T-helper 2 cell (primary cell): ENCODE measurements at regions not wholly inside any gene's neighbourhood (a gene's known extent, or its start where the extent isn't known, plus 50 kb on each side); places are given as distances from the start of the nearest gene placed in this dataset.
A peak's percentile ranks its signal among the peaks of the same experiment; 100 is the strongest.
"Not testable (repeated sequence)": the region's sequence is repeated elsewhere in the genome, so short reads cannot be mapped to it uniquely, and the experiment has no call there.

Source experiments
- DNase-seq, 5 experiments: peaks; one replicate each; pipeline versions ENCODE4 v3.0.0 to v3.0.0-alpha.2; 2012 to 2022

- DNase-seq, result no peak
Observed at GRCh38 chr19:41495589-41495988, 52.6 kb downstream of the ERICH4 start.

DNA sequence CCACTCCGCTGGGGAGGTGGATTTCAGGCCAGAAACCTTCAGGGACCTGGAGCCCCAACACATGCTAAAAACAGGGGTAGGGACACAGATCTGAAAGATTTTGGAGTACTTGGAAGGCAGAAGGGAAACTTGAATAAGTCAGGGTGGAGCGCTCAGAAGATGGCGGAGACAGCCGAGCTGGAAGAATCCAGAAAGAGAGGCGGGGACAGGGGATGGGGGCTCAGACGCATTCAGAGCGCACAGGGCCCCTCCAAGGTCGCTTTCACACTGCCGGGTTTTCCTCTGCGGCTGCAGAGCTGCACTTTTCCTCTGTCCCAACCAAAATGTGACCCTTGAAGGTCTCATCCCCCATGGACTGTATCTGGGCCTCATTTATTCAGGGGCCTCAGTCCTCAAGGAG, 56.9 kb downstream of the ERICH4 start:
- DNase-seq, result no peak

DNA sequence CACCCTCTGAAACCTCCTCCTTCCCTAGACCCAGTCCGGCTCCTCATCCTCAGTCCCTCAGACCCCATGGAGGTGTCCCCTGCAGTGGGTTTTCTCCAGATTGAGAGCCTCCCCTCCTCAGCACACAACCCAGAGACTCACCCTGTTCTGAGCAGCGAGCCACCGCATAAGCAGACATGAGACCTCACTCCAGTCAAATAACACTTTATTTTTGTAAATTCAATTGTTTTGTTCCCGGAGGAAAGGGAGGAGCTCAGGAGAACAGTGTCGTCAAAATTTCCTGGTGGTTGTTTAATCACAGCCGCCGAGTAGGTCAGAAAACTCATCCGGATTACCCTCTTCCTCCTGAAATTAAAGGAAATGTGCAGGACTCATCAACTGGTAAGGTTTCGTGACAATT, 57.5 kb downstream of the ERICH4 start:
- DNase-seq, result no peak

GRCh38 chr19:41501854-41502253, 58.9 kb downstream of the ERICH4 start:
- DNase-seq, result no peak

- DNase-seq, result no peak
Observed at GRCh38 chr19:41505105-41505504, 62.1 kb downstream of the ERICH4 start.

GRCh38 chr19:41510484-41510883, 65.5 kb upstream of the CEACAM21 start:
- DNase-seq, result no peak

DNA sequence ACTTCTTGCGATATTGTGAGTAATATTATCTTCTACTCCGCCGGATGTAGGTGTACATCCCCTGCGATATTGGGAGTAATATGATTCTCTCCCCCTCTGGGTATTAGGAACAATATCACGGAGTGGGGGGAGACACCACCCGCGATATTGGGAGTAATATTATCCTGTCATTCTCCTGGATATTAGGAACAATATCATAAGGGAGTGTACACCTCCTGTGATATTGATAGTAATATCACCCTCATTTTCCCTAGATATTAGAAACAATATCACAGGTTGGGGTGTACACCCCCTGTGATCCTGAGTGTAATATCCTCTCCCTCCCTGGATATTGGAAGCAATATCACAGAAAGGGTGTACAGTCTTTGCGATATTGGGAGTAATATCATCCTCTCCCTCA, 64.3 kb upstream of the CEACAM21 start:
- DNase-seq, result no peak

GRCh38 chr19:41515015-41515652, 60.8 kb upstream of the CEACAM21 start:
- DNase-seq, result no peak

DNA sequence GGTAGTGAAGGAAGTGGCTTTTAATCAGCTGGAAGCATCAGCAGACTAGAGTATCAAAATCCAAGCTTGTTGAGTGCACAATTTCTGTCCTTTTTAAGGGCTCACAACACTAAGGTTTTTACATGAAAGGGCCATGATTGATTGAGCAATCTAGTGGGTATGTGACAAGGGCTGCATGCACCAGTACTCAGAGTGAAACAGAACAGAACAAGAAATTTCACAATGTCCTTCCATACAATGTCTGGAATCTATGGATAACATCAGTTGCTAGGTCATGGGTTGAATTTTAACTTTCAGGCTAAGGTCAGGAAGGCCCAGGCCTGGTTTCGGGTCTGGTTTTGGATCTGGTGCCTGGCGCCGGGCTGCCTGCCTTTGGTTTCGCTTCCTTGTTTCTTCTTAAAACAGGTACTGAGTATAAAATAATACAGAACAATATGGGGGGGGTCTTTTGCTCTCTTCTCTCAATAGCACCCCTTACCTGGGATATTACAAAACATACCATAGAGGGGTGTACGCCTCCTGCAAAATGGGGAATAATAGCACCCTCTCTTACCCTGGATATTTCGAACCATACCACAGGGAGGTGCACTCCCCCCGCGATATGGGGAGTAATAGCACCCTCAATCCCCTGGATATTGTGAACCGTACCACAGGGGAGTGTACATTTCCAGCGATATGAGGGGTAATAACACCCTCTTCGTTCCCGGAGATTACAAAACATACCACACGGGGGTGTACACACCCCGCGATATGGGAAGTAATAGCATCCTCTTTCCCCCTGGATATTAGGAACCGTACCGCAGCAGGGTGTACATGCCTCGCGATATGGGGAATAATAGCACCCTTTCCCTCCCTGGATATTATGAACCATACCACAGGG, 59.4 kb upstream of the CEACAM21 start:
- DNase-seq, result not testable (repeated sequence)

DNA sequence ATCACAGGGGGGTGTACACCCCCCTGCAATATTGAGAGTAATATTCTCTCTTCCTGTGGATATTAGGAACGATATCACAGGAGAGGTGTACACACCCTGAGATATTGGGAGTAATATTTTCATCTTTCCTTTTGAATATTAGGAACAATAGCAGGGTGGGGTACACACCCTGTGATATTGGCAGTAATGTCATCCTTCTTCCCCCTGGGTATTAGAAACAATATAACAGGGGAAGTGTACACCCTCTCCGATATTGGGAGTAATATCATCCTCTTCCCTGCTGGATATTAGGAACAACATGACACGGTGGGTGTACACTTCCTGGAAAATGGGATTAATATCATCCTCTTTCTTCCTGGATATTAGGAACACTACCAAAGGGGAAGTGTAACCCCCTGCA, 57.8 kb upstream of the CEACAM21 start:
- no peak for DNase-seq

- DNase-seq, result peak in 1 of 5 experiments; percentile 50
Observed at GRCh38 chr19:41521138-41521930, 54.6 kb upstream of the CEACAM21 start.

DNA sequence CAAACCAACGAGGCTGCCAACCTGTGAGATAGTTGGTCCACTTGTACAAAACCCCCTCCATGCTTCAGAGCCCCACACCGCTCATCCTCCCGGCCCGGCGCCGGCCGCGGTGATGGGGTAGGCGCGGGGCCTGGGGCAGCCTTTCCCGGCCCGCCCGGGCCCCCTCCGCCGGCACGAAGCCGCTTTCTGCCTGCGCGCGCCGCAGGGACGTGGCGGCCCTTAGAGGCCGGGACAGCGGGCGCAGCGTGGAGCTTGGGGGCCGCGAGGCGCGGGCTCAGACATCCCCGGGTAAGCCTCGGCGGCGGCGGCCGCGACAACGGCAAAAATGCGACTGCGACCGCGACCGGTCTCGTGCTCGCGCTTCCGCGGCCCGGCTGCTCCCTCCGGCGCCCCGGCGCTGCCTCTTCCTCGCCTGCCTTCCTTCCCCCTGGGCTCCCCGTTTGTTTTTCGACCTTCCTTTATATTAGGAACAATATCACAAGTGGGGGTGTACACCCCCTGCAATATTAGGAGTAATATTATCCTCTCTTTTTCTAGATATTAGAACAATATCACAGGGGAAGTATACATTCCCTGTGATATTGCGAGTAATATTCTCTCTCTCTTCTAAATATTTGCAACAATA, 53.9 kb upstream of the CEACAM21 start:
- peak in 4 of 5 experiments; percentile 17 to 48 (median 35) for DNase-seq

- no peak for DNase-seq
Observed at GRCh38 chr19:41525989-41526388, 50.0 kb upstream of the CEACAM21 start.
